HFF-Myc (cell line): ENCODE measurements at regions not wholly inside any gene's neighbourhood (a gene's known extent, or its start where the extent isn't known, plus 50 kb on each side); places are given as distances from the start of the nearest gene placed in this dataset.

Experiments used
- DNase-seq: peaks from one replicate; pipeline ENCODE4 v3.0.0-alpha.2; 2011; ENCODE audit warnings: low read depth; ENCODE audit errors: extremely low read depth
- H3K4me3 ChIP-seq: replicated peaks from 2 replicates; pipeline ENCODE4 v1.5.1; 2011; ENCODE audit warnings: low read depth, mild to moderate bottlenecking, control low read depth, low read length
- TF ChIP-seq, protein P1 (sequence below): IDR thresholded peaks from 2 replicates; pipeline ENCODE4 v1.5.1; 2012; ENCODE audit warnings: mild to moderate bottlenecking, low read depth, low read length, control low read depth; ENCODE audit errors: missing control alignments

DNA sequence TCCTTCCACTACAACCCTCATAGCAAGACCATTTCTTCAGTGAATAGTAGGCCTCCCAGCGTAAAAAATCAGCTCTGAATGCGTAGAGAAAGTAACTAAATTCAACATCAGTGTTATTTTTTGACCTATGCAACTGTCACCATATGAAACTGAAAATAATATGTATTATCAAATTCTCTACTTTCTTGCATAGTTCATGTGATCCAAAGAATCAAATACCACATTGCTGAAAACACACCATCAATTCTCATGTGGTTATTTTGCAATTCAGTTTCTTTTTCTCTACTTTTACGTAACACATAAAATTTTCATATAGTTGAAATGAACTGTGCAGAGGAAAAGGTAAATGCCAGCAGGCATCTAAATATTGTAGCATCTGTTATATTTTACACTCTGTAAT is 208.5 kb upstream of the SPOPL start:
- no peak for DNase-seq
- TF ChIP-seq, protein P1, sequence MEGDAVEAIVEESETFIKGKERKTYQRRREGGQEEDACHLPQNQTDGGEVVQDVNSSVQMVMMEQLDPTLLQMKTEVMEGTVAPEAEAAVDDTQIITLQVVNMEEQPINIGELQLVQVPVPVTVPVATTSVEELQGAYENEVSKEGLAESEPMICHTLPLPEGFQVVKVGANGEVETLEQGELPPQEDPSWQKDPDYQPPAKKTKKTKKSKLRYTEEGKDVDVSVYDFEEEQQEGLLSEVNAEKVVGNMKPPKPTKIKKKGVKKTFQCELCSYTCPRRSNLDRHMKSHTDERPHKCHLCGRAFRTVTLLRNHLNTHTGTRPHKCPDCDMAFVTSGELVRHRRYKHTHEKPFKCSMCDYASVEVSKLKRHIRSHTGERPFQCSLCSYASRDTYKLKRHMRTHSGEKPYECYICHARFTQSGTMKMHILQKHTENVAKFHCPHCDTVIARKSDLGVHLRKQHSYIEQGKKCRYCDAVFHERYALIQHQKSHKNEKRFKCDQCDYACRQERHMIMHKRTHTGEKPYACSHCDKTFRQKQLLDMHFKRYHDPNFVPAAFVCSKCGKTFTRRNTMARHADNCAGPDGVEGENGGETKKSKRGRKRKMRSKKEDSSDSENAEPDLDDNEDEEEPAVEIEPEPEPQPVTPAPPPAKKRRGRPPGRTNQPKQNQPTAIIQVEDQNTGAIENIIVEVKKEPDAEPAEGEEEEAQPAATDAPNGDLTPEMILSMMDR: no peak
- no peak overlapping the region for H3K4me3 ChIP-seq

DNA sequence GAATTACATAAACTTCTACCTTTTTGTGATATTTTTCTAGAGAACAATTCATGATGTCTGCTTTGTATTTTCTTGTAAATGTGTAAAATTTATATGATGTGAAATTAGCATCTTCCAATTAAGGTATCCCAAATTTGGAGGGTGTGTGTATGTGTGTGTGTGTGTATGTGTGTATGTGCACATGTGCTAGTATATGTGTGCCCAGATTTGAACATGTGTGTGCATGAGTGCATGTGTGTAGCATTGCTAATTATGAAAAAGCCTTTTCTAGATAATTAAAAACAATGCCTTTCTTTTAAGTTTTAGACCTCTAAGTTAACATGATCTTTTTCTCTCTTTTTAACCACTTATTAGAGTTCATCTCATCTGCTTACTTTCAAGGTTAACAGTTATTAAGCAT is 208.0 kb upstream of the SPOPL start:
- TF ChIP-seq, protein P1: no peak
- H3K4me3 ChIP-seq: no peak overlapping the region
- no peak for DNase-seq

DNA sequence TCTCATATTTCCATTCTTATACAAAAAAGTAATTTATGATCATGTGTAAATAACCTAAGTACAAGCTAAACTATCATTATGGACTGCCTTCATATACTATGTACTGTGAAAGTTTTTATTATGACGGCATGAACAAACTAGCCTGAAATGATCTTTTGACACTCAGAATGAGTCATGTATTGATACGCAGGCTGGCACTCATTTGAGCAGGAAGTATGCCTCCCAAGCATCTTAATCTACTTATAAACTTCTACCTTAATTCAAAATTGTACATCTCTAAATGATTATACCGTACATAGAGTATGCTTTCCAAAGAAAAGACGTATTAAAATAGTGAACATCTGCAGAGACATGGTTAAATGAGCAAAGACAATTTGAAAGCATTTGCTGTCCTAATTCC is 207.1 kb upstream of the SPOPL start:
- TF ChIP-seq, protein P1: no peak
- no peak for DNase-seq
- H3K4me3 ChIP-seq: no peak overlapping the region

DNA sequence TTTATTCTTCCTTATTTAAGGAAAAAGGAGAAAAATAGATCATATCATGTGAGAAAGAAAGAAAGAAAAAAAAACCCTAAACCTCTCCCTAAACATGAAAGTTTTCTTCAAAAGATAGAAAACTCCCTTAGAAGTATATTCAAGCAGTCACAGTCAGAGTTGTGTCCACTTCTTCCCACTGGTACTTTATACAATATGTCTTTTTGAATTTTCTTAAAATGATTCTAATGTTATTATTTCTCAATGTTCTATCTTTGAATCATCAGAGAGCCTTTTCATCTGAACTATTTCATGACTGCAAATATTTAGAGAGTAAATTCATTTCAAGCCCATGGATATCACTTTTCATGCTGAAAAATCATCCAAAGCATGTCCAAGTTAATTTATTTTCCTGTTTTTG is 205.2 kb upstream of the SPOPL start:
- DNase-seq: no peak
- no peak overlapping the region for H3K4me3 ChIP-seq
- TF ChIP-seq, protein P1: no peak

DNA sequence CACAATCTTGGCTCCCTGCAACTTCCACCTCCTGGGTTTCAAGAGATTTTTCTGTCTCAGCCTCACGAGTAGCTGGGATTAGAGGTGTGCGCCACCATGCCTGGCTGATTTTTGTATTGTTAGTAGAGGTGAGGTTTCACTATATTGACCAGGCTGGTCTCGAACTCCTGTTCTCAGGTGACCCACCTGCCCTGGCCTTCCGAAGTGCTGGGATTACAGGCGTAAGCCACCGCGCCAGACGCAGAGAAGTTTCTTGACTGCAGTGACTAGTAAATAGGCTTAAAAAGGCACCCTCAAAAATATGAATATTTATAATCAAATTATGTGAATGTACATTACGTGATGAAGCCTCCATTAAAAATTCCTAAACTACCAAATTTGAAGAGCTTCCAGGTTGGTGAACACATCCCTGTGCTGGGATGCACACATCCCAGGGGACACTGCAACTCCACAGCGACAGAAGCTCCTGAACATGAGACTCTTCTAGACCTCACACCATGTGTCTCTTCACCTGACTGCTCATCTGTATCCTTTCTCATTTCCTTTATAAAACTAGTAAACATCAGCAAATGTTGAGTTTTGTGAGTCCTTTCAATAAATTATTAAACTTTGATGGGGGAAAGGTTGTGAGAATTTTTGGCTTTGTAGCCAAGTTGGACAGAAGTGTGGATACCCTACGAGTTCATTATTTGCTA is 203.3 kb upstream of the SPOPL start:
- TF ChIP-seq, protein P1: no peak
- DNase-seq: no peak

DNA sequence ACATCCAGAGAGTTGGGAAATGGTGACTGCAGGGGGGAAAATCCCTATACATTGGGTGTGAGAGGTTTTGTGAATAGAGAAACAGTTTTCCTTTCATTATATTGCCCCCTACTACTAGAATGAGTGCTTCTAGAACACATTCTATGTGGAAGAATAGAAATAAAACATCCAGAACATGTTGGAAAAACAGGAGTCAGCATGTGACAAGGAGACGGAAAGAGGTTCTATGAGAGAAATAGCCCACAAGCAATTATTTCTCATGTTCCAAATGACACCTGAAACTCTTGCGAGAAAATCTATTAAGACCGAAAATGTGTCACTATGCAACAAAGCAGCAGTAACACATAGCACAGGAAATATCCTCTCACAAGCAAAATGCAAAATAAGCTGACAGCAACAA is 202.7 kb upstream of the SPOPL start:
- no peak for DNase-seq
- TF ChIP-seq, protein P1: no peak
- H3K4me3 ChIP-seq: no peak overlapping the region

More for the DNA sequence above, 203.3 kb upstream of the SPOPL start:
- H3K4me3 ChIP-seq: no peak overlapping the region

DNA sequence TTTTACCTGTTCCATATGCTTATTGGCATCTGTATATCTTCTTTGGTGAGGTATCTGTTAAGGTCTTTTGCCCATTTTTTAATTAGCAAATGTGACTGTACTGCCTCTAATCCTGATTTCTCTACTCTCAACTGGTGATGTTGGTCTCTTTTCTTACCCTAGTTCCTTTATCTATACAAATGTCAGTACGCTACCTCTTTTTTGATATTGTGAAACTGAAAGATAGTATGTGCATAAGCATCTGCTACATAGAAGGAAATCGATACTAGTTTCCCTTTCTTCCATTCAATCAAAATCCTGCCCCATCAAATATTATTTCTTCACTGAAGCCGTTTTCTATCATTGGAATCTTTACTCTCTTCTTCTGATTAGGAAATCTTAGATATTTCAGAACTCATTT is 194.9 kb upstream of the SPOPL start:
- no peak overlapping the region for H3K4me3 ChIP-seq
- DNase-seq: no peak
- TF ChIP-seq, protein P1: no peak
